ENCODE measurements at regions not wholly inside any gene's neighbourhood (a gene's known extent, or its start where the extent isn't known, plus 50 kb on each side); places are given as distances from the start of the nearest gene placed in this dataset.

- no peaks in the 10 kb centered on the region for H3K36me3 ChIP-seq (ENCODE audit: control insufficient read depth in 4 of 4, insufficient read depth in 3 of 4, low read depth in 1 of 4, low read length in 3 of 4)
- H3K27ac ChIP-seq (ENCODE audit: low read depth in 1 of 2, low read length in 2 of 2): no peak overlapping the region
- no peak overlapping the region for H3K4me3 ChIP-seq (ENCODE audit: low read depth in 1 of 3, low read length in 3 of 3)
- peaks cover 3 to 16% (median 6%) of the 10 kb centered on the region in 4 donors for H3K9me3 ChIP-seq (ENCODE audit: control insufficient read depth in 4 of 4, low read length in 3 of 4)
- H3K27me3 ChIP-seq (ENCODE audit: control insufficient read depth in 4 of 4, insufficient read depth in 4 of 4, low read length in 3 of 4): no peaks in the 10 kb centered on the region
- TF ChIP-seq EGR1 (IDR thresholded peaks at IDR 0.05; ENCODE audit: low read depth in 2 of 2) (no peak), HNF4A (conservative IDR thresholded peaks at IDR 0.05) (no peak), FOXA2 (IDR thresholded peaks at IDR 0.05) (no peak), YY1 (IDR thresholded peaks at IDR 0.05) (no peak), RXRA (IDR thresholded peaks at IDR 0.05) (no peak), CTCF (IDR thresholded peaks at IDR 0.05; ENCODE audit: low read depth, low read length, missing input control) (no peak), MAX (IDR thresholded peaks at IDR 0.05) (no peak), HNF4G (IDR thresholded peaks at IDR 0.05) (no peak), REST (IDR thresholded peaks at IDR 0.05) (no peak), GABPA (IDR thresholded peaks at IDR 0.05 in 1 of 2, conservative IDR thresholded peaks at IDR 0.05 in 1 of 2) (no peak), JUND (IDR thresholded peaks at IDR 0.05) (no peak), FOXA1 (IDR thresholded peaks at IDR 0.05) (no peak), RAD21 (IDR thresholded peaks at IDR 0.05) (no peak), ATF3 (IDR thresholded peaks at IDR 0.05) (no peak), SP1 (IDR thresholded peaks at IDR 0.05) (no peak), TAF1 (conservative IDR thresholded peaks at IDR 0.05) (no peak), ZBTB33 (IDR thresholded peaks at IDR 0.05) (no peak), NR2F2 (IDR thresholded peaks at IDR 0.05) (no peak)
- no peak for DNase-seq (ENCODE audit: low spot score)
- H3K4me1 ChIP-seq (ENCODE audit: control insufficient read depth in 4 of 4, insufficient read depth in 4 of 4, low read length in 3 of 4): no peaks in the 10 kb centered on the region
- 57% methylated on average over 4 of the region's 4 CpGs for WGBS
- H3K9ac ChIP-seq (ENCODE audit: low read depth in 1 of 2, low read length in 2 of 2): no peak overlapping the region
Measured at GRCh38 chr9:38172586-38172985, 103.6 kb upstream of the SHB start.

Data from liver (tissue), 8 donors.